C4-2B (cell line): ENCODE measurements at regions not wholly inside any gene's neighbourhood (a gene's known extent, or its start where the extent isn't known, plus 50 kb on each side); places are given as distances from the start of the nearest gene placed in this dataset.

Experiments
- H3K27ac ChIP-seq: fragments of 450-650 bp; 2 replicates; pipeline ENCODE4 v1.5.1; 2017
- CTCF ChIP-seq: fragments of 450-650 bp; conservative IDR thresholded peaks from 2 replicates; pipeline ENCODE4 v1.5.1; 2017; ENCODE audit warnings: mild to moderate bottlenecking
- ZFX ChIP-seq: fragments of 450-650 bp; IDR thresholded peaks from 2 replicates; pipeline ENCODE4 v1.6.1; 2017

- no peak overlapping the region for H3K27ac ChIP-seq
- TF ChIP-seq ZFX: no peak
- TF ChIP-seq CTCF: no peak
Observed at GRCh38 chr4:20119141-20119540, 132.6 kb upstream of the SLIT2 start.

GRCh38 chr4:20109391-20109790, 142.3 kb upstream of the SLIT2 start:
- TF ChIP-seq CTCF (no peak), ZFX (no peak)
- no peak overlapping the region for H3K27ac ChIP-seq

- no peak overlapping the region for H3K27ac ChIP-seq
- no peak for TF ChIP-seq ZFX
- no peak for TF ChIP-seq CTCF
Observed at GRCh38 chr4:20106921-20107320, 144.8 kb upstream of the SLIT2 start.

- TF ChIP-seq ZFX (no peak), CTCF (no peak)
- H3K27ac ChIP-seq: no peak overlapping the region
Observed at GRCh38 chr4:20101831-20102230, 149.9 kb upstream of the SLIT2 start.

- H3K27ac ChIP-seq: no peak overlapping the region
- TF ChIP-seq ZFX (no peak), CTCF (no peak)
Observed at GRCh38 chr4:20096911-20097310, 154.8 kb upstream of the SLIT2 start.

- TF ChIP-seq ZFX (no peak), CTCF (no peak)
Observed at GRCh38 chr4:20095805-20096541, 155.7 kb upstream of the SLIT2 start.

GRCh38 chr4:20091781-20092180, 159.9 kb upstream of the SLIT2 start:
- H3K27ac ChIP-seq: no peak overlapping the region
- TF ChIP-seq CTCF (no peak), ZFX (no peak)

More at GRCh38 chr4:20095805-20096541, 155.7 kb upstream of the SLIT2 start:
- no peak overlapping the region for H3K27ac ChIP-seq
